Neutrophil (primary cell): ENCODE measurements at regions not wholly inside any gene's neighbourhood (a gene's known extent, or its start where the extent isn't known, plus 50 kb on each side); places are given as distances from the start of the nearest gene placed in this dataset.

Source experiments
- H3K27ac ChIP-seq: fragments of 200-600 bp; sonication (generic); 2 replicates; pipeline ENCODE4 v1.5.1; 2016; ENCODE audit warnings: mild to moderate bottlenecking, moderate library complexity
- H3K27me3 ChIP-seq: fragments of 200-600 bp; sonication (generic); 2 replicates; pipeline ENCODE4 v1.6.0; 2016; ENCODE audit warnings: mild to moderate bottlenecking
- H3K36me3 ChIP-seq: fragments of 200-600 bp; sonication (generic); 2 replicates; pipeline ENCODE4 v1.5.1; 2017
- H3K4me1 ChIP-seq, 2 experiments: fragments of 200-600 bp in 1 of 2; sonication (generic) in 1 of 2; 1 replicate in 1 of 2; 2 replicates in 1 of 2; pipeline versions ENCODE4 v1.5.1 to v1.6.1; 2013 to 2016; ENCODE audit warnings: low read depth in 1 of 2, low read length in 1 of 2, mild to moderate bottlenecking in 1 of 2, moderate library complexity in 1 of 2; ENCODE audit not compliant: control insufficient read depth in 1 of 2, insufficient read depth in 1 of 2
- H3K4me3 ChIP-seq, 2 experiments: fragments of 200-600 bp in 1 of 2; sonication (generic) in 1 of 2; 1 replicate in 1 of 2; 2 replicates in 1 of 2; pipeline ENCODE4 v1.5.1; 2013 to 2016; ENCODE audit warnings: low read depth in 1 of 2, low read length in 1 of 2, mild to moderate bottlenecking in 1 of 2, moderate library complexity in 1 of 2
- H3K9me3 ChIP-seq: fragments of 200-600 bp; sonication (generic); 2 replicates; pipeline ENCODE4 v1.5.1; 2016
- TF ChIP-seq, protein P1 (sequence below): fragments of 200-600 bp; sonication (generic); IDR thresholded peaks from 2 replicates; pipeline ENCODE4 v1.5.1; 2016; ENCODE audit warnings: antibody characterized with exemption

DNA sequence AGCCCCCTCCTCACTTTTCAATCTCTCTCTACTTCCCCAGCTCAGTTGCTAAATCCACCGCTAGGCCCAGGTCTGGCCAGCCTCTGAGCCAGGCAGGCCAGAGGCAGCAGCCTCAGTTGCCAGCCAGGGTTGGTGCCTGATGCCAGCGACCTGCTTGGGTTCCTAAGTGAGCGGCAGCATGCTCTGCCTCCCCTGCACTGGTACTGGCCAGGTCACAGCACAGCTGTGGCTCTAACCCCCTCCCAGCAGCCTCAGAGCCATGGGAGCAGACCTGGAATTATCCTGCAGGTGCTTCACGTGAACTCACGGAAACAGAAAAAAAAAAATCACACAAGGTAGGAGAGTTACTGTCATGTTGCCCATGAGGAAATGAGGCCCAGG lies 82.5 kb upstream of the ATF3 start:
- peaks cover 36% of the 10 kb centered on the region for H3K27me3 ChIP-seq
- no peaks in the 10 kb centered on the region for H3K4me1 ChIP-seq
- TF ChIP-seq, protein P1, sequence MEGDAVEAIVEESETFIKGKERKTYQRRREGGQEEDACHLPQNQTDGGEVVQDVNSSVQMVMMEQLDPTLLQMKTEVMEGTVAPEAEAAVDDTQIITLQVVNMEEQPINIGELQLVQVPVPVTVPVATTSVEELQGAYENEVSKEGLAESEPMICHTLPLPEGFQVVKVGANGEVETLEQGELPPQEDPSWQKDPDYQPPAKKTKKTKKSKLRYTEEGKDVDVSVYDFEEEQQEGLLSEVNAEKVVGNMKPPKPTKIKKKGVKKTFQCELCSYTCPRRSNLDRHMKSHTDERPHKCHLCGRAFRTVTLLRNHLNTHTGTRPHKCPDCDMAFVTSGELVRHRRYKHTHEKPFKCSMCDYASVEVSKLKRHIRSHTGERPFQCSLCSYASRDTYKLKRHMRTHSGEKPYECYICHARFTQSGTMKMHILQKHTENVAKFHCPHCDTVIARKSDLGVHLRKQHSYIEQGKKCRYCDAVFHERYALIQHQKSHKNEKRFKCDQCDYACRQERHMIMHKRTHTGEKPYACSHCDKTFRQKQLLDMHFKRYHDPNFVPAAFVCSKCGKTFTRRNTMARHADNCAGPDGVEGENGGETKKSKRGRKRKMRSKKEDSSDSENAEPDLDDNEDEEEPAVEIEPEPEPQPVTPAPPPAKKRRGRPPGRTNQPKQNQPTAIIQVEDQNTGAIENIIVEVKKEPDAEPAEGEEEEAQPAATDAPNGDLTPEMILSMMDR, result no peak
- no peaks in the 10 kb centered on the region for H3K9me3 ChIP-seq
- no peaks in the 10 kb centered on the region for H3K36me3 ChIP-seq
- H3K27ac ChIP-seq, result no peak overlapping the region
- H3K4me3 ChIP-seq, result no peak overlapping the region

- no peaks in the 10 kb centered on the region for H3K9me3 ChIP-seq
- no peaks in the 10 kb centered on the region for H3K4me1 ChIP-seq
- TF ChIP-seq, protein P1, result no peak
- H3K36me3 ChIP-seq, result no peaks in the 10 kb centered on the region
- peaks cover 23% of the 10 kb centered on the region for H3K27me3 ChIP-seq
- no peak overlapping the region for H3K27ac ChIP-seq
- H3K4me3 ChIP-seq, result no peak overlapping the region
Observed at GRCh38 chr1:212528501-212528900, 80.1 kb upstream of the ATF3 start.

DNA sequence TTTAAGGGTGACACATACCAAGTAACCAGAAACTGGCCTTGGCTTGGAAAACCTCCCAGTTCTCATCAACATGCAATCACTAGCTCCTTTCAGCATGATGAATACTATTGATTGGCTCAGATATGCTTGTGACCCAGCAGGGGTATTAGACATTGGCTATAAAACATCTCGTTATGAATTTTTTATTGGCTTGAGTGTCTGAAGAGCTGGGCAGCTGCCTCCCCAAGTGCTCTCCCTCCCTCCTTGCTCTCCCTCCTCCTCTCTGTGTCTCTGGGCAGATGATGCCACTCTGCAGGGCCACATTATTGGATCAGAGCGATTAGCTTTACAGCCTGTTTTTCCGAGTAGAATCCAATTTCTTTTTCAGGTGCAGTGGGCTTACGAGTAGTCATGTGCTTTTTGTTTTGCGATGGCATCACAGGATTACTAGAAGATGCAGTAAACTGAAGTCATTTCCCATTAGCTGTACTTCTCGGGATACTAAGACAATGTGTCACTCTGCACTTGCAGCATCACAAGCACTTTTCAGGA lies 79.3 kb upstream of the ATF3 start:
- H3K4me1 ChIP-seq, result no peaks in the 10 kb centered on the region
- H3K27ac ChIP-seq, result no peak overlapping the region
- no peaks in the 10 kb centered on the region for H3K36me3 ChIP-seq
- TF ChIP-seq, protein P1, result no peak
- no peaks in the 10 kb centered on the region for H3K9me3 ChIP-seq
- H3K4me3 ChIP-seq, result no peak overlapping the region
- H3K27me3 ChIP-seq, result peaks cover 31% of the 10 kb centered on the region

GRCh38 chr1:212531267-212531666 lies 77.3 kb upstream of the ATF3 start:
- TF ChIP-seq, protein P1, result no peak
- no peaks in the 10 kb centered on the region for H3K9me3 ChIP-seq
- no peak overlapping the region for H3K4me3 ChIP-seq
- no peaks in the 10 kb centered on the region for H3K36me3 ChIP-seq
- H3K4me1 ChIP-seq, result no peaks in the 10 kb centered on the region
- H3K27ac ChIP-seq, result no peak overlapping the region
- peaks cover 29% of the 10 kb centered on the region for H3K27me3 ChIP-seq

- TF ChIP-seq, protein P1, result no peak
- H3K4me1 ChIP-seq, result no peaks in the 10 kb centered on the region
- H3K36me3 ChIP-seq, result no peaks in the 10 kb centered on the region
- H3K27me3 ChIP-seq, result peaks cover 29% of the 10 kb centered on the region
- no peak overlapping the region for H3K4me3 ChIP-seq
- no peak overlapping the region for H3K27ac ChIP-seq
- H3K9me3 ChIP-seq, result no peaks in the 10 kb centered on the region
Observed at GRCh38 chr1:212531796-212532195, 76.8 kb upstream of the ATF3 start.
